HG02571 (cell line): ENCODE measurements at regions not wholly inside any gene's neighbourhood (a gene's known extent, or its start where the extent isn't known, plus 50 kb on each side); places are given as distances from the start of the nearest gene placed in this dataset.

ENCODE experiments used
- ATAC-seq: cut with Tn5 transposase; IDR thresholded peaks from one replicate; pipeline ENCODE4 v1.9.1; 2021; ENCODE audit warnings: mild to moderate bottlenecking, moderate library complexity; ENCODE audit not compliant: unreplicated experiment

DNA sequence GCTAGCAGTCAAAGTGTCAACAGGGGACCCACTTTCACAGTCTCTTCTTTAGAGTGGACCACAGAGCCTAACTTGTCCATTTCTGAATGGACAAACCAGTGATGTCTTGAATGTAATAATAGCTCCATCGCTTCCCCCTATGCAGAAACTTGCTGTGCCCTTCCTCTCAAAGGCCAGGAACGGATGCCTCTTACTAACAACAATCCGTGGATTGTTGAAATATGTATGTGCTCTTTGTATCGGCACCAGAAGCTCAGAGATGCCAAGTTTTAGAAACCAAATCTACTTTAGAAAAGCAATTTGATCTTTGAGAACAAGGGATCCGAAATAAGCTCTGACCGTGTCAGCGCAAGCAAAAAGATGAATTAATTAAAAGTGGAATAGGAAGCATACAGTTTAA lies 259.5 kb upstream of the POU2AF2 start:
- no peak for ATAC-seq

DNA sequence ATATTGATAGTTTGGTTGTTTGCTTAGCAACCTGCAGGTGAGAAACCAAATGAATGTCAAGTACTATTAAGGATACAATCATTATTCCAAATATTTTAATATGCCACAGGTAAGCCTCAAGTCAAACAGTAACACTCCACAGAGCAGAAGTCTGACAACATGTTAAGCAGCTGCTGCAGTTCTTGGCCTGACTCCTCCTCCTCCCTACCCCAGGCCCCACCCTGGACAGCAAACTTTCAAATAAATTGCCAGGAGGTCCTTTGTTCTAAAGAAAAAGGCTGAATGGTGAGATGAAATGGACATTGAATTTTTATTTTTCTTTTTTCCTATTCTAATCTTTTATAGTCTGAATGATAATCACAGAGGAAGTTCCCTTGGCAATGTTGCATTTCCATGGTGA lies 260.0 kb upstream of the POU2AF2 start:
- ATAC-seq, result no peak

DNA sequence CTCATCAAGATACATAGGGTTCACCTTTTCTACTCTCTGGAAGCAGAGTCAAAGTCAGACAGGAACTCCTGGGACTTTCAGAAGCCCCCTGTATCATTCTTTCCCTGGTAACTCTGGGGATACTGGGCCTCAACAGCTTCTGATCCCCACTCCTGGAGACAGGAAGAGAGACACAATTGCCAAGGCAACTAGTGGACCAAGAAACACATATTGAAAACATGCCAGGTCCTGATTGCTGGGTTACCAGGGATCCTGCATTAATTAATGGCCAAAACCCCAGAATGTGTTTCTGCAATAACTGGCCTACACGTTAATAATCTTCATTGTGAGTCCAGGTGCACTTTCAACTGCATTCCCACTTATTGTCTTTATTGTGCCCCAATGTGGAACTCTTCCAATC lies 260.8 kb upstream of the POU2AF2 start:
- ATAC-seq, result no peak

DNA sequence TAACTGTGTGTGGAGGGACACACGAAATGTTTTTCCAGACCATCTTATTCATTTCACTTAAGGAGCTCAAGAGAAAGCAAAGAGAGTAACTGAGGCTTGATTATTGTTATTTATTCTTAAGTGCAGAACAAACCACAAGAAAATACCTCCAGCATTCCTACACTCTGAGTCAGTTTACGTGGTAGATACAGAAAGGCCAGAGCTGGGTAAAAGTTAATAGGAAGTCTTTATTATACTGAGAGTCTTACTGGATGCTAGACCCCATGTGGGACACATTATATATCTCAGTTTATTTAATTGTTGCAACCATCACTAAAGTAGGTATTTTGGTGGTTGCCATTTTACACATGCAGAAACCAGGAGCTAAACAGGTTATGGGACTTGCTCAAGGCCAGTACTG lies 261.4 kb upstream of the POU2AF2 start:
- no peak for ATAC-seq

DNA sequence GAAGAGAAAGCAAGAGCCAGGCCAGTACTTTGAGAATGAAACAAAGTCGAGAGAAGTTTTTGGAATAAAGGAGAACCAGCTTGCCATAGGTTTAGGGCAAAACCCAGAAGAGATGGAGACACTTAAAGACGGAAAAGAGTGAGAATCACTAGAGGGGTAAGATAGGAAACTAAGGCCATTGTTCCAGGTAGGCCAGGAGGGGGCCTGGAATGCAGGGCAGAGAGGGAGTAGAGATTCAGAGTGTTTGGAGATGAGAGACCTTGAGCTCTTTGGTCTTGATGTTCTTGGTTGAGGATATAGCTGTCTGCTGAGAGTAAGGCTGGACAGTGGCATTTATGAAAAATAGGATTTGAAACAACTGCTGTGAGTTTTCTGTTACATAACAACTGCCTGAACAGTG lies 263.3 kb upstream of the POU2AF2 start:
- ATAC-seq, result no peak

DNA sequence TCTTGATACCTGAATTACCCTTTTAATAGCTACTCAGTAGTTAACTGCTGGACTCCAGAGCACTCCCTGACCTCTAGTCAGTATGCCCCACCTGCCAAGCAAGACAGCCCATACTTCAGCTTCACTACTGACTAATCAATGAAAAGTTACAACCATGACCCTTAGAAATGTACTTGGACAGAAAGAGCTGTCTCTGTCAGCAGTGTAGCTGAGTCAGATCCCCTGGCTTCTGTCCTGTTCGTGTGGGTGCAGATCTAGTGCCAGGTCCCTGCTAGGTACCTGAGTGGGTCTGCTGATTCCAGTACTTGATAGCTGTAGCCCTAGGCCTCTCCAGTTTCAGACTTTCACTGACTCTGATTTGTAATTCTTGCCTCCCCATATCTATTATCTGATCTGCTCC lies 265.8 kb upstream of the POU2AF2 start:
- ATAC-seq, result no peak

DNA sequence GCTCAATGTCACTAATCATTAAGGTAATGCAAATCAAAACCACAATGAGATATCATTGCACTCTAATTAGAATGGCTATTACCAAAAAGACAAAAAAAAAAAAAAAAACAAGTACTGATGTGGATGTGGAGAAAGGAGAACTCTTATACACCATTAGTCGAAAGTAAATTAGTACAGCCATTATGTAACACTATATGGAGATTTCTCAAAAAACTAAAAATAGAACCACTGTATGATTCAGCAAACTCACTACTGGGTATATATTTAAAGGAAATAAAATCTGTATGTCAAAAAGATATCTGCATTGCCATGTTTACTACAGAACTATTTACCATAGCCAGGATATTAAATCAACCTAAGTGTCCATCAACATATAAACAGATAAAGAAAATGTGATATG lies 265.4 kb upstream of the ARHGAP20 start:
- ATAC-seq, result no peak

DNA sequence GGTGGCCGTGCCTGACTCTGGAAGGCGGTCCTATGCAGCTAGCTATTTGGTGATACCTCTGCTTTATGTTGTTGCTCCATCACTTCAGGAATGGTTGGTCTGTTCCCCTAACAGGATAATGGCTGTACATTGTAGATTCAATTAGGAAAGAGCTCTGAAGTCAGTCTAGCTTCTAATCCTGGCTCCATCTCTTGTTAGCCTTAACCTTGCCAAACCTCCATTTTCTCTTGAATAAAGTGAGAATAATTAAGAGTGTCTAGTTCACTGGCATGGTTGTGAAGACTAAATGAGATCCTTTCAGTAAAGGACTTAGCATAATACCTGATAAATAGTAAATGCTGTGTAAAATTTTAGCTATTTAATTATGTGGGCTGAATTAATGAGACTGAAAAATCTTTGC lies 262.5 kb upstream of the ARHGAP20 start:
- no peak for ATAC-seq

DNA sequence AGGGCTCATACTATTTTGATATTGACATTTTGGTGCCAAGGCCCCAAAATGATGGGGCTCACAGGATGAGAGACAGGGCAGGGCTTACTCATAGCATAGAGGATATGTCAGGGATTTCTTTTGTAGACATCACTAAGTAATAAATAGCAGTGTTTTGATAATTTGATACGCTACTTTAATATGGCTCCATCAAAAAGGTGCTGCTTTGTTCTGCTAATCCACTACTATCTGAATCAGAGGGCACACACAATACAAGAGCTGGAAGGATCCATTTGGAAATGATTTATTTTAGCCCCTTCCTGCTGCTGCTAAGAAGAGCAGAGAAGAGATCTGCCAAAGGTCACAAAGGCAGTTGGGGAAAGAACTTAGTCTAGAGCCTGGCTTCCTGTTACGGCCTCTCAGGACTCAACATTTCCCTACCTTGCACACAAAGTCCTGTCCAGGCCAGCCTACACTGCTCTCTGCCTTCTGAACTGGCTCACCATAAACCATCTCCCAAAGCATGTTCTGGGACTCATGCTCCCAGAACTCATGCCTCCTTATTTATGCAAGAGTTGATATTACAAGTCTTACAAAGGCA lies 261.3 kb upstream of the ARHGAP20 start:
- ATAC-seq, result no peak

DNA sequence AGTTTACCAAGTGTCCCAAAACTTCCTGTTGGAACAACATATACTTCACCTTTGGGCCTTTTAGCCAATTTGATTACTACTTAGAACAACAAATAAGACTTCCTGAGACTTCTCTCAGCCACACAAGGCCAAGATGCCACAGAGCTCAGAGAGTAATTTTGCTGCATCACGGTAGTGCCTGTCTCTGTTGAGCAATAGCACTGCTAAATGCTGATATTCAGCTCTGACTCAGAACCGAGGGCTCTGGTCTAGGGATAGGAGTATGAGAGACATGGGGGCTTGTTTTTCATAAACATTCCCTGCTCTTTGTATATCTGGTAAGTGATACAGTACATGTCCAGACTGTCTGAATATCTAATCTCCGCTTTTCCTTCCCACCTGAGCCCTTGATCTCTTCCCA lies 260.4 kb upstream of the ARHGAP20 start:
- ATAC-seq, result no peak

DNA sequence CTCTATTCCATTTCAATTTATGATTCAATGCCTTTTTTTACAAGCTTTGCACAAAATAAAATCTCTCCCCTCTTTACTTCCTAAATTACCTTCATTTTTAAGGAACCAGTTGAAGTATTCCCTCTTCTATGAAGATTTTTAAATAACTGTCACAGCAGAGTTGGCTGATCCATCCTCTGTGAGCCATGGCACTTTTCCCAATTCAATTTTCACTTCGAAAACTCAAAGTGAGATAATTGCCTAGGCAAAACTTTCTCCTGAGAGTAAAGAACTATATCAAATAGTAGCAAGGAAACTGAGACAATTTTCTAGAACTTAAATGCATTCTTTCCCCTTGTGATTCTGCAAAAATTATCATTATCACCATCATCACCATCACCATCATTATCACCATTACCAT lies 259.9 kb upstream of the ARHGAP20 start:
- ATAC-seq, result no peak

DNA sequence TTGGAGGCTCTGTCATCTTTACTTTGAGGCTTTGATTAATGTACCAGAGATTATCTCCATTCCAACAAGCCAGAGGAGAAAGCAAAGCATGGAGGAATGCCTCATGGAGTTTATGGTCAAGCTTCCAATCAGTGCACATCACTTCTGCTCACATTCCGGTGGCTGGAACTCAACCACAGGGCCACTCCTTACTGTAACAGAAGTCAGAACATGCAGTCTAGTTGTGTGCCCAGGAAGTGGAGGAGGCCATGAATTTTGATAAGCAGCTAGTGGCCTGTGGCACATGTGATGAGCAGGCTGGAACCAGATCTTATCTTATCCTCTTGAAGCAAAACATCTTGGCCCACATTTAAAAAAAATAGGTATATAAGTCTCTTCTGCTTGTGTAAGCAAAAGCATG lies 258.9 kb upstream of the ARHGAP20 start:
- ATAC-seq, result no peak

DNA sequence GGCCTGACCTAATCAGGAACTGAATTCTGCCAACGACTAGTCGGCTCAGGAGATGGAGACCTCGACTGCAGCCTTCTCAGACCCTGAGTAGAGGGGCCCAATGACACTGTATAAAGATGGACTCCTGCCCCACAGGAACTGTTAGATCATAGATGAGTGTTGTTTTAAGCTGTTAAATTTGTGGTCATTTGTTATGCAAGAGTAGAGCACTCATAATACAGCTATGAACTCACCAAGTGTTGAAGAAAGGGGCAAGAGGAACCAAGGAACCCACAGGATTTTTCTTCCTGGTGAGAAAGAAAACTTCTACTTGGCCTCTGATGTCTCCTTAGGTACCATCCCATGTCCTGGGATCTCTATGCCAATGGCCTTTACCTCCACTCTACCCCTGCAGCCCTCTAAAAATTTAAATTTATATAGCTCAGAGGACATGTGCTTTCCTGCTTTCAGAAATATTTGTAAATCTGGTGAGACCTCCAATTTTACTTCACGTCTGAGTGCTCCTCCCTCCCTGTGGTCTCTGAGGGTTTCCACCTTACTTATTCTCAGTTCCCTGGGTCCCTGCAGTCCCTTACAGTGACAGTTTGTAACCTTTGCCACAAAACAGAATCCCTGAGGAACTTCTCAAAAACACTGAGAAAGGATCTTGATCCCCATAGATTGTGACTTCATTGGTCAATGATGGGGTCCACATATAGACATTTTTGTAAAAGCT lies 256.3 kb upstream of the ARHGAP20 start:
- no peak for ATAC-seq

DNA sequence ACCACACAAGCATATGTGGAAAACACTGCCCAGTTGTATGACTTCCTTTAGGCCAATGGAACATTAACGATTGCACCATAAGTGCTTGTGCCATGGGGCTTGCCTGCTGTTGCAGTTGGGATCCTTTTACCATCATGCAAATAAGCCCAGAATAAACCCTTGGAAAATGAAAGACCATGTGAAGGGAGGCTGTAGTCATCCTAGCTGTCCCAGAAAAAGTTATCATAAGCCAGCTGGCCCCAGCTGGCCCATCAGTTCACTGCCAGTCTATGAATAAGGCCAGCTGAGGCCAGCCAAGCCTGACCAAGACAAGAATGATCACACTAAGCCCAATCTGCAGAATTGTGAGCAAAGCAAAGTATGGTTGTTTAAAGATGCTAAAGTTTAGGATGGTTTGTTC lies 253.9 kb upstream of the ARHGAP20 start:
- no peak for ATAC-seq

DNA sequence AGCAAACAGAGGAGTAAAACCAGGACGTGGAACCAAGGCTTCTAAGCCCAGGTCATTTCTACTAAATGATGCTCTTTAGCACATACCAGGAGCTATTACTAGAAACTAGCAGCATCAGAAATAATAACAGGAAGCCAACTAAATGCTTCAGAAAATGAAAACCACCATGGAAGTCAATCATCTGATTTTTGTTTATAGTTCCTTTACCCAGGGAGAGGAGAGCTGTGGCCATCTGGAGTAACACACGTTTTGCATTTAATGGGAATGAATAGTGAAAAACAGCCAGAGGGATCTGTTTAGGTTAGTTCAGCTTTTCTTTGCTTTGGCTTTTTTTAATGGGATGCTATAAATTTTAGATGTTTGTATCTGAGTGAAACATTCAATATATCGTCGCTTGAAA lies 250.7 kb upstream of the ARHGAP20 start:
- no peak for ATAC-seq

DNA sequence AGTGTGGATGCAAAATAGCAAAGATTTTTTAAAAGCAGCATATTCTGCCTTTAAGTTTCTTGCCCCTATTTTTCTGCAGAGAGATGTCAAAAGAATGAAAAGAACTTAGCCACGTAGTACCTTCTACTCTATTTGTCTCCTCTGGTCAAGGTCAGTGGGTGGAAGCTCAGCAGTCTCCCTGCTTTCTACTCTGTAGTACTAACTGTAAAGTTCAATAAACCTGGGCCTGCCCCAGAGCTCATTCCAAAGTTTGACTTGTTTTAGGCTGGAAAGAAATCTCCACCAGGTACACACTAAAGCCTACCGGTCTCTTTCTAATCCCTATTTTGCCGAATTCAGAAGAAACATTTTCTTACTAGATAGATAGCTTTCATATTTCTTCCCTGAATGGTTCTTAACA lies 247.9 kb upstream of the ARHGAP20 start:
- ATAC-seq, result no peak

DNA sequence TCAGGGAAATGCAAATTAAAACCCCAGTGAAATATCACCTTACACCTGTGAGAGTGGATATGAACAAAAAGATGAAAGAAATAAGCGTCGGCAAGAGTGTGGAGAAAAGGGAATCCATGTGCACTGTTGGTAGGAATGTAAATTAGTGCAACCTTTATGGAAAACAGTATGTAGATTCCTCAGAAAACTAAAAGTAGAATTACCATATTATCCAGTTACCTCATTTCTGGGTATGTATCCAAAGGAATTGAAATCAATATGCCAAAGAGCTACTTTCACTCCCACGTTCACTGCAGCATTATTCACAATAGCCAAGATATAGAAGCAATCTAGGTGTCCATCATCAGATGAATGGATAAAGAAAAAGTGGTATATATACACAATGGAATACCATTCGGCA lies 246.0 kb upstream of the ARHGAP20 start:
- no peak for ATAC-seq

DNA sequence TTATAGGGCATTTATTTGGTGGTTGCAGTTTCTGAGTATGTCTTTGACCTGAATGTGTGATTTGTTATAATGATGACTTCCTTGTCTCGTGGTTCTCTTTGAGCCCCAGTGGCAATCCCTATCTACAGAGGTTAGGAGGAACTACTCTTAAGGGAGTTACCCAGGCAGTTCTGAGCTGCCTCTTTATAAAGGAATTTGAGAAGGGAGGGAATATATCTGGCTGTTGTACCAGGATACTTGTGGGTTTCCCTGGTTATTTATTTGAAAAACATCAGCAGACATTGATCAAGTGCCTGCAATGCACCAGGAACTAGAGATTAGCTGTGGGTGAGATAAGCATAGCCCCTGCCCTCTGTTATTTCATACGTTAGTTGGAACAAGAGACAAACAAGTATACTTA lies 243.5 kb upstream of the ARHGAP20 start:
- no peak for ATAC-seq

DNA sequence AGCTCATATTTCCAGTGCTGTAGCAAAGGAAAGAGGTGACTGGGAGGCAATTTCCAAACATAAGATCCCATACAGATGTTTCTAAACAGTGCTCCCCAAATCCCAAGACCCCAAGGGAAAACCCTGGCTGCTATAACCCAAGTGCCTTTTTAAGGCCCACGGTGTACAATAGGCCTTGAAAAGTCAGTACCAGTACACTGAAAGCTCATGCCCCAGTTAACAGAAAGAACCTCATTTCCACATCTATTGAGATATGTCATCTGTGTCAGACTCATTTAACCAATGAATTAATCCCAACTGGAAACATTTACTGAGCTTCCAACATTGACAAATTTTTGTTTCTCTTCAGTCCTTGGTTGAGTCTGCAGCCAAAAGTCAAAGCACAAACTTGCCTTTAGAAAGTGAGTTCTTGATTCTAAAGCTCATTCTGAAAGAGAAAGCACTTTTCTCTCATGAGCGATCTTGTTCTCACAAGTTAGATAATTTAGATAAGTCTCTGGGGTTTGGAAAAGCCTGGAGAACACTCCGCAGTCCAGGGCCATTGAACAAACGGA lies 239.8 kb upstream of the ARHGAP20 start:
- ATAC-seq, result no peak

DNA sequence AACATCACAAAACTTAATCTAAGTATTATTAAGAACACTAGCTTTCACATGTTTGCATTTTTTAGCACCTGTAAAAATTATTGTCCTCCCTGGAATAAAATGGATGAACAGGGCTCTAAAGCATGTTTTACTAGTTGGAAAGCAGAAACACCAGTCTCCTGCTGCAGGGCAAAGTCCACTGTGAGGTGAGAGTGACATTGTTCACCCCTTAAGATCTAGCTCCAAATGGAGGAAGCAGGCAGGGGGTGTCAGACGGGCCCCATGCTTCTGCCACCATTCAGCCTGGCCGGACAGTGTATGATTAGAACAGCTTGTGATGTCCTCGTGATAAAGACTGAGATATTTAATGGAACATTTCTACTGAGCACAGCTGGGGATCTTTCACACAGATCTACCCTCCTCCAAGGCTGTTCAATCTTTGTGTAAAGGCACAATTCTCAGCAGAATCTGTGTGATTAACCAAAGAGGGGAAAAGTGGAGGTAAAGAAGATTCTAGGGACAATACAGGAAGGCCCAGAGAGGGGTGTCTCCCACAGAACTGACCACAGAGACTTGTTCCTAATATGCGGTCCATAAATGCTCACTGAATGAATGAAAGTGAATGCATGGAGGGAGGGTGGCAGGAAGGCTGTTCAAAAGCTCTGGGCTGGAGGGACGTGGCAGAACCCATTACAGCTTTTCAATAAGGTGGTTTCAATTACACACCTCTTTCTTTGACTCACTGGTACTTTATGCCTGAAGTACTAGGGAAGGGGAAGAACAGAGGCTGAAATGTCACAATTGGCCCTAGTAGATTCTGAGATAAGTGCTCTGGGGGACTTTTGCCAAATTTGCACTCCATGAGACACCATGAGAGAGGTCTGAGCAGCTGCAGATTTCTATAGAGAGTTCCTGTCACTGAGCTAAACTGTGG lies 239.1 kb upstream of the ARHGAP20 start:
- no peak for ATAC-seq

DNA sequence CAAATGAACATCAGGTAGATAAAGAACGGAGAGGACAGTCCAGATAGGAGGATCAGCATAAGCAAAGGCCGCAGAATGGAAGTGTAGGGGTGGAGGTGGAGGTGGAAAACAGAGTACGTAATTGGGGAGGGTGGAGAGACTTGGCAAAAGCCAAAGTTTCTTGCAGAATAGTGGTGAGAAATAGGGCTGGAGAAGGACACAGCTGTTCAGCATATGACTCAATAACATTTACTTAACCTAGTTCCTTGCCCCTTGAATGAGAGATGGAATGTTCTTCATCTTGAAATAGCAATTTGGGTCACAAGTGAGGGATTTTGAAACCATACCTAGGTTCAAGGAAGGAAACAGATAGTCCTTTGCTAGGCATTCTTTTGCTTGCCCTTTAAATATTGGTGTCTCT lies 235.9 kb upstream of the ARHGAP20 start:
- ATAC-seq, result no peak

DNA sequence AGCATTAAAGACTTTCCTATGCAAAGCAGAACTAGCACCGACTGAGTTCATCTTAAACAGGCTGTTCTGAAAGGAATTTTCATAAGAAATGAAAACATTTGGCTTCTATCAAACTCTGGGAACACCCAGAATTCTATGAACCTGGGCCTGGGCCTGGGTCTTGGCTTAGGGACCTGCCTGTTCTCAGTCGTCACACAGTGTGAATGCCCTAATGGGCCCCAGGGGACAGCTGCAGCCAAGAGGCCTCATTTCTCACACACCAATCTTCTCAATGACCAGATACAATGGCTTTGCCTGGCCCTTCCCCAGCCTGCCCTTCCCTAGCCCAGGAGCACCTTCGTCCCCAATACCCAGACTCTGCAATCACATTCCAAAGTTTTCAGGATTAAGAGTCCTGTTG lies 234.9 kb upstream of the ARHGAP20 start:
- ATAC-seq, result no peak
